Skeletal muscle tissue (tissue), 3 donors: ENCODE measurements at regions not wholly inside any gene's neighbourhood (a gene's known extent, or its start where the extent isn't known, plus 50 kb on each side); places are given as distances from the start of the nearest gene placed in this dataset.
"Not testable (repeated sequence)": the region's sequence is repeated elsewhere in the genome, so short reads cannot be mapped to it uniquely, and the experiment has no call there.

Experiments
- H3K27ac ChIP-seq: one replicate; pipeline ENCODE4 v1.7.0; 2013; ENCODE audit warnings: mild to moderate bottlenecking, low read depth, low read length, inconsistent platforms
- H3K27me3 ChIP-seq, 3 donors: one replicate each; pipeline ENCODE4 v1.7.0; 2013; ENCODE audit warnings: low read length in 3 of 3; ENCODE audit not compliant: control insufficient read depth in 3 of 3, insufficient read depth in 3 of 3
- H3K36me3 ChIP-seq, 3 donors: one replicate each; pipeline ENCODE4 v1.7.0; 2013; ENCODE audit warnings: low read length in 3 of 3; ENCODE audit not compliant: control insufficient read depth in 3 of 3, insufficient read depth in 3 of 3
- H3K4me1 ChIP-seq, 3 donors: one replicate each; pipeline ENCODE4 v1.7.0; 2013; ENCODE audit warnings: low read length in 3 of 3, mild to moderate bottlenecking in 3 of 3; ENCODE audit not compliant: control insufficient read depth in 3 of 3, insufficient read depth in 3 of 3
- H3K4me3 ChIP-seq, 3 donors: one replicate each; pipeline ENCODE4 v1.7.0; 2013; ENCODE audit warnings: low read length in 3 of 3
- H3K9ac ChIP-seq, 3 donors: one replicate each; pipeline ENCODE4 v1.7.0; 2013; ENCODE audit warnings: low read length in 3 of 3, mild to moderate bottlenecking in 3 of 3, moderate library complexity in 2 of 3, low read depth in 1 of 3
- H3K9me3 ChIP-seq, 3 donors: one replicate each; pipeline ENCODE4 v1.7.0; 2013; ENCODE audit warnings: low read length in 3 of 3; ENCODE audit not compliant: control insufficient read depth in 3 of 3
- donor health status: Osteomylitis.

DNA sequence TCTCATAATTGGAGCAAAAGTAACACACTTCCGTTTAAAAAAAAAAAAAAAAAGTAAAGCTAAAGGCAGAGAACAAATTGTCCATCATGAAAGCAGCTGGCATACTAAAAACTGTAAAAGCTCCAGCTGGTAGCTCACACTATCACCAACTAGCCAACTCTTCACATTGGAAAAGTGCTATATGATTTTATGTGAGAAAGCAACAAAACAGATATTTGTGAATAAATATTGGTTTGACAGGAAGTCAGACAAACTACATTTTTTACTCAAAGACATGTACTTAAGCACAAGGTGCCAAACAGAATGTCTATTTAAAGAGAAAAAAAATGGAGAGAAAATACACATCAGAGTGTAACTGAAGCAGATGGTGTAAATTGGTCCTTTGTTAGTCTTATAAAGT lies 231.2 kb upstream of the CADM2 start:
- H3K9me3 ChIP-seq = no peaks in the 10 kb centered on the region
- H3K4me3 ChIP-seq = no peak overlapping the region
- no peak overlapping the region for H3K9ac ChIP-seq
- H3K36me3 ChIP-seq = no peaks in the 10 kb centered on the region
- no peak overlapping the region for H3K27ac ChIP-seq
- H3K4me1 ChIP-seq = no peaks in the 10 kb centered on the region
- H3K27me3 ChIP-seq = no peaks in the 10 kb centered on the region

DNA sequence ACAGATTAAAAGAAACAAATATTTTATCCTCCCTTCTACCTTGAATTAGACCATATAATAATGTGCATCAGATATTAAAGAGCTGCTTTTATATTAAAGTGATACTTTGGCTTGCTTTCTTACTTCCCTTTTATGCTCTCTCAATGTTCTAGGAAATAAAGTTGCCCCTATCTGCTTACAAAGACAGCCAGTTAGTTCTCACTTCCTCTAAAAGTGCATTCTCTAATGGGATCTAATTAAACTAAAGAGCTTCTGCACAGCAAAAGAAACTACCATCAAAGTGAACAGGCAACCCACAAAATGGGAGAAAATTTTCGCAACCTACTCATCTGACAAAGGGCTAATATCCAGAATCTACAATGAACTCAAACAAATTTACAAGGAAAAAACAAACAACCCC lies 224.1 kb upstream of the CADM2 start:
- not testable (repeated sequence) for H3K9ac ChIP-seq, H3K4me3 ChIP-seq, H3K27me3 ChIP-seq, H3K36me3 ChIP-seq, H3K27ac ChIP-seq, H3K4me1 ChIP-seq, H3K9me3 ChIP-seq

- Histone ChIP-seq H3K27me3 (no peaks in the 10 kb centered on the region), H3K9ac (no peak overlapping the region), H3K4me1 (no peaks in the 10 kb centered on the region), H3K9me3 (no peaks in the 10 kb centered on the region), H3K27ac (no peak overlapping the region), H3K4me3 (no peak overlapping the region), H3K36me3 (no peaks in the 10 kb centered on the region)
Measured at GRCh38 chr3:84738086-84738485, 220.7 kb upstream of the CADM2 start.

- H3K9ac ChIP-seq = no peak overlapping the region
- no peaks in the 10 kb centered on the region for H3K36me3 ChIP-seq
- H3K9me3 ChIP-seq = no peaks in the 10 kb centered on the region
- H3K4me3 ChIP-seq = no peak overlapping the region
- H3K4me1 ChIP-seq = no peaks in the 10 kb centered on the region
- no peak overlapping the region for H3K27ac ChIP-seq
- no peaks in the 10 kb centered on the region for H3K27me3 ChIP-seq
Measured at GRCh38 chr3:84742915-84743425, 215.8 kb upstream of the CADM2 start.

DNA sequence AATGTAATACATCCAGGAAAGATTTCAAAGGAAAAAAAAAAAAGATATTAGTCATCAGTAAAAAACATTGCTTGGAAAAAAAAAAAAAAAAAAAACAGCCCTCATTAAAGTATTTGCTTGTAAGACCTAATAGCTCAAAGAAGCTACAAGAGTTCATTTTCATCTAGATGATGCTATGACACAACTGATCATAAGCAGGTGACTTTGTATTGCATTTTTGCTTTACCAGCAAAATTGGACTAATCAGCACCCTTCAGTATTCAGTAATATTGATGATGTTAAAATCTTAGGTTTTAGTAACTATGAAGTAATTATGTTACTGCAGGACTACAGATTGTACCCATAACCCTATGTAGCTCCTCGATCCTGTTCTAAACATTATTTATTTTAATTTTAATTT lies 214.7 kb upstream of the CADM2 start:
- Histone ChIP-seq H3K4me1 (no peaks in the 10 kb centered on the region), H3K9ac (no peak overlapping the region)

DNA sequence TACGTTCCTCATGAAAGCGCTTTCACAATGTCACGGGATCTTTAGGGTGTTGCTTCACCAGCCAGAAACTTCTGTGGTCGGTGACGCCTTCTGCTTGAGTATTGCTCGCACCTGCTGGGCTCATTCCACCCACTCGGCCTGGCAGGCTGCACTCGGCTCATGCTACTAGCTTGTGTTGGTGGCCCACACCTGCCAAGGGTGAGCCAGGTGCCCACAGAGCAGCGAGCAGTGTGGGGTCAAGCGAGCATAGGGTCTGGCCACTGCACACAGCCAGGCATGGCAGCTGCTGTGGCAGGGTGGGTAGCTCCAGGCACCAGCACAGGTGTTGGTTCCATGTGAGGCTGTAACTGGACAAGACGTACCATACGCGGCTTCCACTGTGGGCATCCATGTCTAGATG lies 202.9 kb upstream of the CADM2 start:
- no peak overlapping the region for H3K9ac ChIP-seq
- H3K36me3 ChIP-seq = no peaks in the 10 kb centered on the region
- H3K27ac ChIP-seq = no peak overlapping the region

More for the DNA sequence above, 214.7 kb upstream of the CADM2 start:
- Histone ChIP-seq H3K27me3 (no peaks in the 10 kb centered on the region), H3K27ac (no peak overlapping the region), H3K36me3 (no peaks in the 10 kb centered on the region), H3K9me3 (no peaks in the 10 kb centered on the region), H3K4me3 (no peak overlapping the region)

DNA sequence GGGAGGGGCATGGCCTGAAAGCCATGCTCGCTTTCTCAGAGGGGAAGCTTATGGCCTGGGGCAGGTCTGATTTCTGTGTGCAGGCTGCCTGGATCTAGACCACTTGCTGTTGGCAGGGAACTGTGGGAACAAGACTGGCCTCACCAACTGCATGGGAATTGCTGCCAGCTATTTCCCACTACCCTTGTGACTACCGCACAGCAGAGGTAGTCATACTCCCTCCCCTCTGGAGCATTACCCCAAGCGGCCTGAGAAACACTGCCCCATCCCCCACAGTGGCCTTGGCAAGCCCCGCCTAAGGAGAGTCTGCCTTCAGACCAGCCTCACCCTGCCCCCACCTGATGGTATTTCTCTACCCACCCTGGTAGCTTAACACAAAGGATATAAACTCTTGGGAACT lies 199.4 kb upstream of the CADM2 start:
- no peak overlapping the region for H3K4me3 ChIP-seq
- no peaks in the 10 kb centered on the region for H3K4me1 ChIP-seq
- H3K9me3 ChIP-seq = no peaks in the 10 kb centered on the region
- no peak overlapping the region for H3K9ac ChIP-seq
- no peaks in the 10 kb centered on the region for H3K36me3 ChIP-seq
- H3K27me3 ChIP-seq = peaks cover 0 to 2% (median 0%) of the 10 kb centered on the region in 3 donors
- no peak overlapping the region for H3K27ac ChIP-seq

More for the DNA sequence above, 202.9 kb upstream of the CADM2 start:
- Histone ChIP-seq H3K9me3 (no peaks in the 10 kb centered on the region), H3K4me1 (no peaks in the 10 kb centered on the region), H3K27me3 (peaks cover 0 to 2% (median 0%) of the 10 kb centered on the region in 3 donors), H3K4me3 (no peak overlapping the region)

GRCh38 chr3:84772841-84773240 lies 185.9 kb upstream of the CADM2 start:
- H3K4me3 ChIP-seq = no peak overlapping the region
- no peaks in the 10 kb centered on the region for H3K4me1 ChIP-seq
- no peaks in the 10 kb centered on the region for H3K36me3 ChIP-seq
- H3K27me3 ChIP-seq = no peaks in the 10 kb centered on the region
- no peaks in the 10 kb centered on the region for H3K9me3 ChIP-seq
- H3K27ac ChIP-seq = no peak overlapping the region
- no peak overlapping the region for H3K9ac ChIP-seq

DNA sequence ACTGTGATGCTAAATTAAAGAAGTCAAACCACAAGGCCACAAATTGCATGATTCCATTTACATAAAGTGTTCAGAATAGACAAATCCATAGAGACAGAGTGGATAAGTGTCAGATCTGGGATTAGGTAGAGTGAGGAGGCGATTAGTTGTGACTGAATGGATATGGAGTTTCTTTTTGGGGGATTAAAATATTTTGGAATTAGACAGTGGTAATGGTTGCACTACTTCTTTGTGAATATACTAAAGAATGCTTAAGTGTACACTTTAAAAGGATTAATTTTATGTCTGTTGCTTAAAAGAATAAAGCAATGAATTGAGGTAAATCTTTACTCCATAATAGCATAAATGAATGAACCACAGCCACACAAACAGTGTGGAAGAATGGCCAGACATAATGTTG lies 175.5 kb upstream of the CADM2 start:
- Histone ChIP-seq H3K36me3 (no peaks in the 10 kb centered on the region), H3K4me3 (no peak overlapping the region), H3K9me3 (no peaks in the 10 kb centered on the region), H3K27ac (no peak overlapping the region), H3K4me1 (no peaks in the 10 kb centered on the region), H3K27me3 (no peaks in the 10 kb centered on the region), H3K9ac (no peak overlapping the region)

DNA sequence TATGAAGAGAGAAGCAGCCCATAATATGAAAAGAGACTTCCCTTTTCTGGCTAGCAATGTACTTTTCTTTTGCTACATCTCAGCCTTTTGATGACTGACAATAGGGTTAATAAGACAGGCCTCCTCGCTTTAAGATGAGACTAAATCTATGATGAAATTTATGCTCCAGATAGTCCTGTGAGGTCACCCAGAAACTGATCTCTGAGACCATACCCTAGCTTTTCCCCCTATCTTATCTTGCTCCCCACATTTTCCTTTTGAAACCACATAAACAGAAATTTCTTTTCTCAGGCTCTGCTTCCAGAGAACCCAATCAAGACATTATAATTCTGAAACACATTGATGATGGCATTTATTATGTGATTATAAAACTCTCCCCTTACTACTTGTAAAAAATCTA lies 168.8 kb upstream of the CADM2 start:
- Histone ChIP-seq H3K27ac (no peak overlapping the region), H3K27me3 (no peaks in the 10 kb centered on the region), H3K9ac (no peak overlapping the region), H3K4me3 (no peak overlapping the region), H3K36me3 (no peaks in the 10 kb centered on the region), H3K9me3 (no peaks in the 10 kb centered on the region), H3K4me1 (no peaks in the 10 kb centered on the region)

- Histone ChIP-seq H3K9ac (no peak overlapping the region), H3K27me3 (no peaks in the 10 kb centered on the region), H3K27ac (no peak overlapping the region), H3K4me3 (no peak overlapping the region), H3K36me3 (no peaks in the 10 kb centered on the region), H3K9me3 (peaks cover 0 to 2% (median 0%) of the 10 kb centered on the region in 3 donors), H3K4me1 (no peaks in the 10 kb centered on the region)
Measured at GRCh38 chr3:84806958-84807357, 151.8 kb upstream of the CADM2 start.
